Gastroesophageal sphincter (tissue), 3 donors: ENCODE measurements at regions not wholly inside any gene's neighbourhood (a gene's known extent, or its start where the extent isn't known, plus 50 kb on each side); places are given as distances from the start of the nearest gene placed in this dataset.

Experiments used
- EP300 ChIP-seq: sonication (generic); formaldehyde crosslinking; IDR thresholded peaks from one replicate; pipeline ENCODE4 v1.6.1; 2017; ENCODE audit warnings: antibody characterized with exemption, mild to moderate bottlenecking
- POLR2A ChIP-seq, 2 donors: fragments of 450-650 bp; IDR thresholded peaks; one replicate each; pipeline ENCODE4 v1.6.1; 2017; ENCODE audit warnings: antibody characterized with exemption in 2 of 2, mild to moderate bottlenecking in 2 of 2, moderate library complexity in 1 of 2
- TF ChIP-seq, protein P1 (sequence below), 4 experiments: fragments of 200-600 bp in 2 of 4; fragments of 450-650 bp in 2 of 4; sonication (generic) in 1 of 4; IDR thresholded peaks; one replicate each; pipeline ENCODE4 v1.5.1; 2017 to 2019; ENCODE audit warnings: antibody characterized with exemption in 4 of 4, mild to moderate bottlenecking in 2 of 4, moderate library complexity in 2 of 4

DNA sequence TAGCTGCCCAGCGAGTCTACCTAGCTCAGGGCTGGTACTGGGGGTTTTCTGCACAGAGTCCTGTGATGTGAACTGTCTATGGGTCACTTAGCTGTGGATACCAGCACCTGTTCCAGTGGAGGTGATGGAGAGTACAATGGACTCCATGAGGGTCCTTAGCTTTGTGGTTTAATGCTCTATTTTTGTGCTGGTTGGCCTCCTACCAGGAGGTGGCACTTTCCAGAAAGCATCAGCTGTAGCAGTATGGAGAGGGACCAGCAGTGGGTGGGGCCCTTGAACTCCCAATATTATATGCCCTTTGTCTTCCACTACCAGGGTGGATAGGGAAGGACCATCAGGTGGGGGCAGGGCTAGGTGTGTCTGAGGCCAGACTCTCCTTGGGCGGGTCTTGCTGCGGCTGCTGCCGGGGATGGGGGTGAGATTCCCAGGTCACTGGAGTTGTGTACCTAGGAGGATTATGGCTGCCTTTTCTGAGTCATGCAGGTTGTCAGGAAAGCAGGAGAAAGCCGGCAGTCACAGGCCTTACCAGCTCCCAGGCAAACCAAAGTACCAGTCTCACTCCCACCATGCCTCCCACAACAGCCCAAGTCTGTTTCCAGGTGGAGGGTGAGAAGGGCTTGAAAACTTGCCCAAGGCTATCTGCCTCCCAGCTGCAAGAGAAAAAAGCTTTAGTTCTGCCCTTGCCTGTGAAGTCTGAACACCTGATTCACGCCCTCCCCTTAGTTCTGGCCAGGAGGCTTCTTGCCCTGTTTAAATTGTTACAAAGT is 163.0 kb upstream of the NUDT4 start:
- TF ChIP-seq POLR2A (IDR thresholded peaks at IDR 0.05) (no peak), EP300 (no peak)
- TF ChIP-seq, protein P1, sequence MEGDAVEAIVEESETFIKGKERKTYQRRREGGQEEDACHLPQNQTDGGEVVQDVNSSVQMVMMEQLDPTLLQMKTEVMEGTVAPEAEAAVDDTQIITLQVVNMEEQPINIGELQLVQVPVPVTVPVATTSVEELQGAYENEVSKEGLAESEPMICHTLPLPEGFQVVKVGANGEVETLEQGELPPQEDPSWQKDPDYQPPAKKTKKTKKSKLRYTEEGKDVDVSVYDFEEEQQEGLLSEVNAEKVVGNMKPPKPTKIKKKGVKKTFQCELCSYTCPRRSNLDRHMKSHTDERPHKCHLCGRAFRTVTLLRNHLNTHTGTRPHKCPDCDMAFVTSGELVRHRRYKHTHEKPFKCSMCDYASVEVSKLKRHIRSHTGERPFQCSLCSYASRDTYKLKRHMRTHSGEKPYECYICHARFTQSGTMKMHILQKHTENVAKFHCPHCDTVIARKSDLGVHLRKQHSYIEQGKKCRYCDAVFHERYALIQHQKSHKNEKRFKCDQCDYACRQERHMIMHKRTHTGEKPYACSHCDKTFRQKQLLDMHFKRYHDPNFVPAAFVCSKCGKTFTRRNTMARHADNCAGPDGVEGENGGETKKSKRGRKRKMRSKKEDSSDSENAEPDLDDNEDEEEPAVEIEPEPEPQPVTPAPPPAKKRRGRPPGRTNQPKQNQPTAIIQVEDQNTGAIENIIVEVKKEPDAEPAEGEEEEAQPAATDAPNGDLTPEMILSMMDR (IDR thresholded peaks at IDR 0.05), result no peak
